DND-41 (cell line): ENCODE measurements at regions not wholly inside any gene's neighbourhood (a gene's known extent, or its start where the extent isn't known, plus 50 kb on each side); places are given as distances from the start of the nearest gene placed in this dataset.

Source experiments
- ATAC-seq: fragments of 200-7000 bp; cut with Tn5 transposase; 3 replicates; pipeline ENCODE4 v1.9.1; 2021; ENCODE audit warnings: low read depth; ENCODE audit not compliant: insufficient read depth
- DNase-seq: peaks from one replicate; pipeline ENCODE4 v3.0.0-alpha.2; 2020
- H2AFZ ChIP-seq: 2 replicates; pipeline ENCODE4 v1.6.0; 2012; ENCODE audit warnings: low read depth, low read length
- H3K27ac ChIP-seq: 2 replicates; pipeline ENCODE4 v1.5.1; 2012; ENCODE audit warnings: low read length, inconsistent platforms
- H3K27me3 ChIP-seq: fragments of 200-600 bp; sonication (generic); 2 replicates; pipeline ENCODE4 v1.6.0; 2012; ENCODE audit warnings: low read length, mild to moderate bottlenecking, inconsistent platforms; ENCODE audit not compliant: insufficient read depth, poor library complexity
- H3K36me3 ChIP-seq: 2 replicates; pipeline ENCODE4 v1.5.1; 2012; ENCODE audit warnings: low read length, inconsistent platforms; ENCODE audit not compliant: insufficient read depth
- H3K4me1 ChIP-seq: 2 replicates; pipeline ENCODE4 v1.5.1; 2012; ENCODE audit warnings: mild to moderate bottlenecking, low read length; ENCODE audit not compliant: insufficient read depth
- H3K4me2 ChIP-seq: 2 replicates; pipeline ENCODE4 v1.6.0; 2012; ENCODE audit warnings: mild to moderate bottlenecking, moderate library complexity, low read length, inconsistent platforms; ENCODE audit not compliant: insufficient read depth
- H3K4me3 ChIP-seq, 2 experiments: fragments of 200-600 bp in 1 of 2; shearing (Covaris generic) in 1 of 2; 2 replicates each; pipeline ENCODE4 v1.5.1; 2012 to 2016; ENCODE audit warnings: inconsistent platforms in 2 of 2, low read length in 2 of 2, mild to moderate bottlenecking in 2 of 2, low read depth in 1 of 2, moderate library complexity in 1 of 2
- H3K79me2 ChIP-seq: 2 replicates; pipeline ENCODE4 v1.6.0; 2012; ENCODE audit warnings: low read length, inconsistent platforms; ENCODE audit not compliant: insufficient read depth
- H3K9ac ChIP-seq: 2 replicates; pipeline ENCODE4 v1.6.0; 2012; ENCODE audit warnings: low read depth, mild to moderate bottlenecking, inconsistent platforms, low read length, moderate library complexity
- H3K9me3 ChIP-seq: 2 replicates; pipeline ENCODE4 v1.5.1; 2012; ENCODE audit warnings: low read length, moderate library complexity, mild to moderate bottlenecking, inconsistent platforms; ENCODE audit not compliant: insufficient read depth, severe bottlenecking
- H4K20me1 ChIP-seq: 2 replicates; pipeline ENCODE4 v1.6.0; 2012; ENCODE audit warnings: low read length; ENCODE audit not compliant: insufficient read depth
- CTCF ChIP-seq: IDR thresholded peaks from 2 replicates; pipeline ENCODE4 v1.5.1; 2012; ENCODE audit warnings: borderline replicate concordance, low read length, moderate library complexity, mild to moderate bottlenecking; ENCODE audit not compliant: poor library complexity, severe bottlenecking; ENCODE audit errors: extremely low read depth
- EZH2 ChIP-seq: IDR thresholded peaks from 3 replicates; pipeline ENCODE4 v1.6.1; 2012; ENCODE audit warnings: borderline replicate concordance, low read depth, mild to moderate bottlenecking, moderate library complexity, low read length, inconsistent platforms; ENCODE audit not compliant: severe bottlenecking

GRCh38 chr1:172936088-172936645, 114.6 kb downstream of the TNFSF18 start:
- H3K4me1 ChIP-seq, result peaks cover 35% of the 10 kb centered on the region
- H3K27ac ChIP-seq, result no peak overlapping the region
- DNase-seq (no peak), ATAC-seq (no peak)
- H3K4me2 ChIP-seq, result no peak overlapping the region
- H2AFZ ChIP-seq, result no peak overlapping the region
- H3K9me3 ChIP-seq, result no peaks in the 10 kb centered on the region
- TF ChIP-seq EZH2 (no peak), CTCF (no peak)
- no peak overlapping the region for H3K9ac ChIP-seq
- no peaks in the 10 kb centered on the region for H4K20me1 ChIP-seq
- no peak overlapping the region for H3K4me3 ChIP-seq
- no peaks in the 10 kb centered on the region for H3K36me3 ChIP-seq
- H3K79me2 ChIP-seq, result no peaks in the 10 kb centered on the region
- H3K27me3 ChIP-seq, result no peaks in the 10 kb centered on the region

- H3K27me3 ChIP-seq, result no peaks in the 10 kb centered on the region
These were observed 112.1 kb downstream of the TNFSF18 start for GRCh38 chr1:172938681-172939080.

GRCh38 chr1:172939475-172939874, 111.3 kb downstream of the TNFSF18 start:
- H2AFZ ChIP-seq, result no peak overlapping the region
- no peak overlapping the region for H3K4me3 ChIP-seq
- no peak for TF ChIP-seq EZH2
- no peak for TF ChIP-seq CTCF
- no peaks in the 10 kb centered on the region for H3K9me3 ChIP-seq
- no peak overlapping the region for H3K4me2 ChIP-seq
- H3K27me3 ChIP-seq, result no peaks in the 10 kb centered on the region
- H3K9ac ChIP-seq, result no peak overlapping the region
- no peak overlapping the region for H3K27ac ChIP-seq
- H3K4me1 ChIP-seq, result peaks cover 6% of the 10 kb centered on the region
- H3K36me3 ChIP-seq, result no peaks in the 10 kb centered on the region
- DNase-seq, result no peak
- H4K20me1 ChIP-seq, result no peaks in the 10 kb centered on the region
- no peaks in the 10 kb centered on the region for H3K79me2 ChIP-seq
- ATAC-seq, result 0 out of 3 replicates have a peak, but pooled peaks have one; percentile 42

More at GRCh38 chr1:172938681-172939080, 112.1 kb downstream of the TNFSF18 start:
- Histone ChIP-seq H3K9me3 (no peaks in the 10 kb centered on the region), H3K9ac (no peak overlapping the region), H3K36me3 (no peaks in the 10 kb centered on the region), H3K79me2 (no peaks in the 10 kb centered on the region), H3K4me1 (peaks cover 14% of the 10 kb centered on the region), H4K20me1 (no peaks in the 10 kb centered on the region), H3K4me2 (no peak overlapping the region), H3K27ac (no peak overlapping the region), H2AFZ (no peak overlapping the region), H3K4me3 (no peak overlapping the region)
- DNase-seq (no peak), ATAC-seq (no peak)
- TF ChIP-seq CTCF, result no peak
- no peak for TF ChIP-seq EZH2
